CD4-positive, alpha-beta memory T cell (primary cell): ENCODE measurements at regions not wholly inside any gene's neighbourhood (a gene's known extent, or its start where the extent isn't known, plus 50 kb on each side); places are given as distances from the start of the nearest gene placed in this dataset.

ENCODE experiments used
- CTCF ChIA-PET: fragments of 350-600 bp; sonication (Branson Sonifier 250); formaldehyde crosslinking; loops from one replicate; lab custom pipeline; 2021; ENCODE audit warnings: inconsistent platforms; ENCODE audit not compliant: partially characterized antibody; lab: Charles Lee
- POLR2A ChIA-PET: fragments of 350-600 bp; sonication (Branson Sonifier 250); formaldehyde crosslinking; loops from one replicate; lab custom pipeline; 2021; ENCODE audit not compliant: partially characterized antibody; lab: Charles Lee
- DNase-seq, 5 donors: peaks; one replicate each; pipeline versions ENCODE4 v3.0.0 to v3.0.0-alpha.2; 2020 to 2022; ENCODE audit warnings: mixed read lengths in 1 of 5
- H3K27ac ChIP-seq: one replicate; pipeline ENCODE4 v1.7.0; 2013; ENCODE audit warnings: low read depth, low read length
- H3K27me3 ChIP-seq: 2 replicates; pipeline ENCODE4 v1.7.0; 2013; ENCODE audit warnings: mild to moderate bottlenecking, low read length, moderate library complexity; ENCODE audit not compliant: insufficient read depth
- H3K36me3 ChIP-seq: 2 replicates; pipeline ENCODE4 v1.7.0; 2013; ENCODE audit warnings: mild to moderate bottlenecking, low read length, moderate library complexity; ENCODE audit not compliant: insufficient read depth
- H3K4me1 ChIP-seq: 2 replicates; pipeline ENCODE4 v1.7.0; 2013; ENCODE audit warnings: mild to moderate bottlenecking, low read length, moderate library complexity; ENCODE audit not compliant: insufficient read depth
- H3K4me3 ChIP-seq, 2 donors: one replicate each; pipeline ENCODE4 v1.7.0; 2013; ENCODE audit warnings: low read length in 2 of 2, mild to moderate bottlenecking in 1 of 2
- H3K9me3 ChIP-seq, 2 donors: one replicate each; pipeline ENCODE4 v1.7.0; 2013; ENCODE audit warnings: low read length in 2 of 2, control low read depth in 1 of 2; ENCODE audit not compliant: control insufficient read depth in 1 of 2
- H3K27ac Mint-ChIP-seq, 7 donors: one replicate each; pipeline ENCODE4 v1.8.0; 2020 to 2021; ENCODE audit warnings: mixed read lengths in 7 of 7, mild to moderate bottlenecking in 6 of 7, inconsistent platforms in 3 of 7, moderate library complexity in 3 of 7
- H3K27me3 Mint-ChIP-seq, 2 donors: one replicate each; pipeline ENCODE4 v1.8.0; 2020 to 2021; ENCODE audit warnings: mixed read lengths in 2 of 2
- H3K36me3 Mint-ChIP-seq, 2 donors: one replicate each; pipeline ENCODE4 v1.8.0; 2020 to 2021; ENCODE audit warnings: mixed read lengths in 2 of 2, inconsistent platforms in 1 of 2, mild to moderate bottlenecking in 1 of 2
- H3K4me1 Mint-ChIP-seq, 4 donors: one replicate each; pipeline ENCODE4 v1.8.0; 2020 to 2021; ENCODE audit warnings: mixed read lengths in 4 of 4, mild to moderate bottlenecking in 1 of 4
- H3K4me3 Mint-ChIP-seq, 8 donors: one replicate each; pipeline ENCODE4 v1.8.0; 2020 to 2021; ENCODE audit warnings: mixed read lengths in 8 of 8, mild to moderate bottlenecking in 7 of 8, moderate library complexity in 6 of 8, inconsistent platforms in 3 of 8
- H3K9me3 Mint-ChIP-seq, 8 donors: one replicate each; pipeline ENCODE4 v1.8.0; 2020 to 2021; ENCODE audit warnings: mixed read lengths in 8 of 8, mild to moderate bottlenecking in 5 of 8, inconsistent platforms in 3 of 8, moderate library complexity in 1 of 8
- intact Hi-C: fragments of 100-400 bp; cut with micrococcal nuclease; formaldehyde crosslinking; loops from one replicate; pipeline ENCODE4 v1.15.1; 2023

DNA sequence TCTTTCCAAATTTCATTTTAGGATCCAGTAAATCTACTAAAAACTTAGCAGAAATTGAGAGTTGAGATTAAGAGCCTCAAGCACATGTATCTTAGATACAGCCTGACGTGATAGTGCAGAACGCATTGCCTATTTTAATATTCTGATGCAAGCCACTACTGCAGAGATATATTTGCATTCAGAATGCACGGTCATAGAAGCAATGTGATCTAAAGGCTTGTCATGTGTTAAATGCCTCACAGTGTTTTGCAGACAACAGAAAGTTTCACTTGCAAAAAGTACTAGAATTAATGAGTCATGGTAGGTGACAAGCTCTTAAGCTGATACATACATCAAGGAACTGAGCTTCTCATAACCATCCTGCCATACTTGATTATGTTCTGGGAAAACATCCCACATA is 886.7 kb upstream of the CHAC2 start:
- ChIA-PET CTCF (no interaction called here), POLR2A (no interaction called here)
- H3K9me3 ChIP-seq: no peaks in the 10 kb centered on the region
- H3K4me1 Mint-ChIP-seq: no peaks in the 10 kb centered on the region
- intact Hi-C loops: no loop called here
- no peak for DNase-seq
- H3K36me3 ChIP-seq: no peaks in the 10 kb centered on the region
- H3K27ac ChIP-seq: no peak overlapping the region
- no peaks in the 10 kb centered on the region for H3K9me3 Mint-ChIP-seq
- H3K27me3 ChIP-seq: no peaks in the 10 kb centered on the region
- no peaks in the 10 kb centered on the region for H3K27me3 Mint-ChIP-seq
- no peak overlapping the region for H3K4me3 Mint-ChIP-seq
- H3K4me1 ChIP-seq: no peaks in the 10 kb centered on the region
- H3K4me3 ChIP-seq: no peak overlapping the region
- no peaks in the 10 kb centered on the region for H3K36me3 Mint-ChIP-seq
- H3K27ac Mint-ChIP-seq: no peak overlapping the region

DNA sequence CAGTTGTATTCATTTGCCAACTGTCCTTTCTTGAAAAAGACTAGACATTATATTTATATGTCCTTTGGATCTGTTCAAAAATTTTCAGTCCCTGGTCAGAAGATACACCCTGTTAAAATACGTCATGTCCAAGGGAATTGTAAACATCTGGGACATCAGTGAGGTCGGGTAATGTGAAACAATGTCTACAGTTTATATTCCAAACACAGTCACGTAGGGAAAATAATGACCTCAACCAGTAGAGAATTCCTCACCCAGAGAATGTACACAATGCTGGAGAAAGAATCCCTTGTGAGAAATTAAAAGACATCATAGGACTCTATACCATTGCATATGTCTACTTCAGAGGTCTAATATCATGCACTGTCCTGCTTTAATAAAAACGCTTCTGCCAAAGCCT is 888.0 kb upstream of the CHAC2 start:
- no peaks in the 10 kb centered on the region for H3K27me3 Mint-ChIP-seq
- H3K9me3 Mint-ChIP-seq: no peaks in the 10 kb centered on the region
- H3K27me3 ChIP-seq: no peaks in the 10 kb centered on the region
- no peaks in the 10 kb centered on the region for H3K4me1 ChIP-seq
- no peak overlapping the region for H3K27ac ChIP-seq
- no peaks in the 10 kb centered on the region for H3K36me3 ChIP-seq
- DNase-seq: no peak
- CTCF ChIA-PET: no interaction called here
- no peaks in the 10 kb centered on the region for H3K9me3 ChIP-seq
- no peaks in the 10 kb centered on the region for H3K36me3 Mint-ChIP-seq
- intact Hi-C loops: no loop called here
- no peak overlapping the region for H3K27ac Mint-ChIP-seq
- no peak overlapping the region for H3K4me3 ChIP-seq
- POLR2A ChIA-PET: no interaction called here
- peaks cover 0 to 1% (median 0%) of the 10 kb centered on the region in 4 donors for H3K4me1 Mint-ChIP-seq
- H3K4me3 Mint-ChIP-seq: no peak overlapping the region

DNA sequence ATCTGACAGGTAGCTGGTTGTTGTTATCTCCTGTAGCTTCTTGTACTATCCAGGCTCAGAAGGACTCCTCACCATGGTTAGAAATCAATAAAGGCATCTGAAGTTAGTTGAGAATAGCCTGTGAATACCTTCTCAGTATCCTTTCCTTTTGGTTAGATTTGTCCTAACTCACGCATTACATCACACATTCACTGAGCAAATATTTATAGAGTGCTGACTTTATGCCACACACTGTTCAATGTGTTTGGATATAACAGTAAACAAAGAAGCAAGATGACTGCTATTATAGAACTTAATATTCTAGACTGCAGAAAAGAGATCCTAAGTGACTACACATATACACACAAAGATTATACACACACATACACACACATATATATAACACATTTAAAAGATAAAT is 889.9 kb upstream of the CHAC2 start:
- H3K36me3 ChIP-seq: no peaks in the 10 kb centered on the region
- H3K9me3 Mint-ChIP-seq: no peaks in the 10 kb centered on the region
- no peak overlapping the region for H3K4me3 ChIP-seq
- intact Hi-C loops: no loop called here
- no peaks in the 10 kb centered on the region for H3K4me1 ChIP-seq
- DNase-seq: no peak
- H3K27me3 ChIP-seq: no peaks in the 10 kb centered on the region
- no peaks in the 10 kb centered on the region for H3K36me3 Mint-ChIP-seq
- ChIA-PET POLR2A (no interaction called here), CTCF (no interaction called here)
- no peaks in the 10 kb centered on the region for H3K9me3 ChIP-seq
- no peak overlapping the region for H3K4me3 Mint-ChIP-seq
- H3K27me3 Mint-ChIP-seq: no peaks in the 10 kb centered on the region
- no peak overlapping the region for H3K27ac Mint-ChIP-seq
- peaks cover 0 to 1% (median 0%) of the 10 kb centered on the region in 4 donors for H3K4me1 Mint-ChIP-seq
- H3K27ac ChIP-seq: no peak overlapping the region

DNA sequence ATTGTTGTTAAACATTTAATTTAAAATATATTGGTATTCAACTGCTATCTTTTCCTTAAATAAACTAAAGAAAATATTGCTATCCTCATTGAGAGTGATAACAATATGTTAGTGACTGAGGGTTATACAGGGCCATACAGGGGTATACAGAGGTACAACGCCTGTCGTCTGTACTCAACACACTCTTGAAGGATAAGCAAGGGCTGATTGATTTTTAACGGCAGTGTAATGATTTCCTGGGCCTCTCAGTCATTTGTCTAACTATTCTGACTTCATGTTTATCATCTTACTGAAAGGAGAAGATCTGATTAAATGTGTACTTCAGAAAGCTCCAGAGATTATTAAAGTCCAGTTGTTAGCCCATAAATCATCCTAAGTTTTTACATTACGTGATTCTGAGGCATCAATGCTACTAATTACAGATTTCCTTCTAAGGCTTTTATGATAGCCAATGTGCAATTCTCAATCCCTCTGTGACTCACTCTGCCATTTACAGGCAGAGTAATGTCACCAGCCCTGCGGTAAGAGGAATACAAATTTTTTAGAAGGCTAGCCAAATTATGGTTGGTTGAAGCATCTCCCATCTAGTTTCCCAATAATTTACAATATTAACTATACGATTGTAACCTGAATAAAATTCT is 893.0 kb upstream of the CHAC2 start:
- Mint-ChIP-seq H3K4me3 (no peak overlapping the region), H3K4me1 (peaks cover 0 to 1% (median 0%) of the 10 kb centered on the region in 4 donors), H3K9me3 (peaks cover 0 to 2% (median 0%) of the 10 kb centered on the region in 8 donors), H3K27me3 (no peaks in the 10 kb centered on the region), H3K36me3 (no peaks in the 10 kb centered on the region), H3K27ac (no peak overlapping the region)
- ChIA-PET CTCF (no interaction called here), POLR2A (no interaction called here)
- no peaks in the 10 kb centered on the region for H3K9me3 ChIP-seq
- intact Hi-C loops: no loop called here
- H3K27me3 ChIP-seq: no peaks in the 10 kb centered on the region
- H3K4me3 ChIP-seq: no peak overlapping the region
- H3K4me1 ChIP-seq: no peaks in the 10 kb centered on the region
- H3K27ac ChIP-seq: no peak overlapping the region
- H3K36me3 ChIP-seq: no peaks in the 10 kb centered on the region
- no peak for DNase-seq

DNA sequence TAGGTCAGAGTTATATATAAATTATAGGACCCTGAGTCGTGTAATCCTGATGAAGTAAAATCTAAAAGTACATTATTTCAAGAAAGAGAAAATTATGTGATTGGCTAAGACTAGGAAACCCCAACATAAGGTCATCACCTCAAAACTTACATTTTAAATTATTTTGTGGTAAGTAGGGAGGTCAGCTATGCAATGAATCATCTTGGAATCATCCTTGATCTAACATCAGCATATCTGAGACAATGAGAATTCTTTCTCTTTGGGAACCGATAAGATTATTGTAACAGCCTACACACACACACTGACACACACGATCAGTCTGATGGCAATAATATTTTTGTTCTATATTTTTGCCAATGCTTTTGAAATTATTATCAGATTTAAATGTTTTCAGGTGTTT is 904.8 kb upstream of the CHAC2 start:
- H3K36me3 Mint-ChIP-seq: no peaks in the 10 kb centered on the region
- no peaks in the 10 kb centered on the region for H3K4me1 ChIP-seq
- intact Hi-C loops: no loop called here
- POLR2A ChIA-PET: no interaction called here
- CTCF ChIA-PET: no interaction called here
- H3K4me3 Mint-ChIP-seq: no peak overlapping the region
- no peaks in the 10 kb centered on the region for H3K27me3 ChIP-seq
- no peaks in the 10 kb centered on the region for H3K4me1 Mint-ChIP-seq
- H3K9me3 ChIP-seq: no peaks in the 10 kb centered on the region
- H3K9me3 Mint-ChIP-seq: peaks cover 0 to 2% (median 0%) of the 10 kb centered on the region in 8 donors
- H3K27ac Mint-ChIP-seq: no peak overlapping the region
- no peak for DNase-seq
- H3K27me3 Mint-ChIP-seq: no peaks in the 10 kb centered on the region
- no peak overlapping the region for H3K4me3 ChIP-seq
- no peak overlapping the region for H3K27ac ChIP-seq
- no peaks in the 10 kb centered on the region for H3K36me3 ChIP-seq

DNA sequence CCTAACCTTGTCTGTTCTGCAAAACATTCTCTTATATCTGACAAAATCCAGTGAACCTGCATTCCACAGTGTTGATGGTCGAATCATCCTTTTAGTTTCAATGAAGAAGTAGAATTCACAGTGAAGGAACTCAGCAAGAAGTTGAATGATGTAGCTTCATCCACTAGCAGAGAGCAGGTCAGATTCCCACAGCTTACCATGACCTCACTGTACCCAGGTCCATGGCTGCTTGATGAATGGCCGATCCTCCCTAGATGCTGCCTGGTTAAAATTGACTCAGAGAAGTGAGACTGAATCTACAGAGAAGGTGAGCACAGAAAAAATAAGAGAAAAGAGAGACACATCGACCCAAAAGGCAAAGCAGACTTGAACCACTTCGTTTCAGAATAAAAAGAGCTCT is 906.0 kb upstream of the CHAC2 start:
- Histone ChIP-seq H3K9me3 (no peaks in the 10 kb centered on the region), H3K4me1 (no peaks in the 10 kb centered on the region), H3K36me3 (no peaks in the 10 kb centered on the region), H3K27me3 (no peaks in the 10 kb centered on the region), H3K27ac (no peak overlapping the region), H3K4me3 (no peak overlapping the region)
- intact Hi-C loops: no loop called here
- Mint-ChIP-seq H3K27me3 (no peaks in the 10 kb centered on the region), H3K4me3 (no peak overlapping the region), H3K36me3 (no peaks in the 10 kb centered on the region), H3K27ac (no peak overlapping the region), H3K9me3 (peaks cover 0 to 2% (median 0%) of the 10 kb centered on the region in 8 donors), H3K4me1 (no peaks in the 10 kb centered on the region)
- no peak for DNase-seq
- ChIA-PET POLR2A (interaction anchor here (0.8 kb wide), 1 partner anchor 167 kb away, joined by 3 read pairs; no protein-coding TSS in a partner anchor), CTCF (no interaction called here)

DNA sequence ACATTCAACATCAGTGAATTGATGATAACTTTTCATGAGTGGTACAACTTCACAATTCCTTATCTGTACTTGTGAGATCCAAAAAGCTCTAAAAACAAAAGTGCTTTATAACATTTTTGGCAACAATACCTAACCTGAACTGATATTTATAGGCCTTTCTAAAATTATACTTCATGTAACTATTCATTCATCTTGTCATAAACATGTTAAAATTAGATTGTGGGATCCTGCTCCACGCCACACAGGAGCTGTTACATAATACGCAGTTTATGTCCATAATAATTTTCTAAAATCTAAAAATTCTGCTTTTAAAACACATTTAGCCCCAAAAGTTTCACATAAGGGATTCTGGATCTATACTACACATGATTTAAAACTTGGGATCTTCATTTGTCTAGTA is 908.5 kb upstream of the CHAC2 start:
- Mint-ChIP-seq H3K36me3 (no peaks in the 10 kb centered on the region), H3K4me3 (no peak overlapping the region), H3K27me3 (no peaks in the 10 kb centered on the region), H3K27ac (no peak overlapping the region), H3K4me1 (no peaks in the 10 kb centered on the region), H3K9me3 (peaks cover 0 to 7% (median 1%) of the 10 kb centered on the region in 8 donors)
- H3K4me3 ChIP-seq: no peak overlapping the region
- no peaks in the 10 kb centered on the region for H3K27me3 ChIP-seq
- no peaks in the 10 kb centered on the region for H3K4me1 ChIP-seq
- H3K27ac ChIP-seq: no peak overlapping the region
- intact Hi-C loops: no loop called here
- POLR2A ChIA-PET: no interaction called here
- CTCF ChIA-PET: no interaction called here
- no peaks in the 10 kb centered on the region for H3K9me3 ChIP-seq
- no peak for DNase-seq
- no peaks in the 10 kb centered on the region for H3K36me3 ChIP-seq

DNA sequence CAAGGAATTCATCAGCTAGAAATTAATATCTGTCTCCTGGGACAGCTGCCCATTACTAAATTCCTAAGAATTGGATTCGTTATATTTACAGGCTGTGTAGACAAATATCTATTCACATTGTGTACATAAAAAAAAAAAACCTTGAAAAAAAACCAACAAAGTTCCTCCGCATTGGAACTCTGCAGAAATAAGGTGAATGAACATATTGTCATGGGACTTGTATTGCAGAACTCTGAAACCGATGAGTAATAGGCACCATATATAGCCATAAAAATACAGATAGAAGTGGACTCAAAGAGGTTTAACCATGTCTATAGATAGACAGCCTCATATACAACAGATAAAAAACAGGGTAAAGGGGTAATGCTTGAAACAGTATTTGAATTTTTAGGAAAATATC is 909.9 kb upstream of the CHAC2 start:
- H3K27ac Mint-ChIP-seq: no peak overlapping the region
- no peaks in the 10 kb centered on the region for H3K36me3 ChIP-seq
- no peak overlapping the region for H3K4me3 Mint-ChIP-seq
- no peaks in the 10 kb centered on the region for H3K9me3 ChIP-seq
- no peaks in the 10 kb centered on the region for H3K36me3 Mint-ChIP-seq
- intact Hi-C loops: no loop called here
- H3K4me1 Mint-ChIP-seq: no peaks in the 10 kb centered on the region
- POLR2A ChIA-PET: no interaction called here
- no peaks in the 10 kb centered on the region for H3K27me3 Mint-ChIP-seq
- H3K27me3 ChIP-seq: no peaks in the 10 kb centered on the region
- H3K4me3 ChIP-seq: no peak overlapping the region
- no peak overlapping the region for H3K27ac ChIP-seq
- no peak for DNase-seq
- H3K4me1 ChIP-seq: no peaks in the 10 kb centered on the region
- H3K9me3 Mint-ChIP-seq: peaks cover 0 to 10% (median 5%) of the 10 kb centered on the region in 8 donors
- CTCF ChIA-PET: no interaction called here
